WERI-Rb-1 (cell line): ENCODE measurements at regions not wholly inside any gene's neighbourhood (a gene's known extent, or its start where the extent isn't known, plus 50 kb on each side); places are given as distances from the start of the nearest gene placed in this dataset.
A peak's percentile ranks its signal among the peaks of the same experiment; 100 is the strongest.

Source experiments
- DNase-seq: peaks from one replicate; pipeline ENCODE4 v3.0.0-alpha.2; 2020
- H3K27ac ChIP-seq: fragments of 250-450 bp; sonication (Bioruptor Pico); 2 replicates; pipeline ENCODE4 v1.5.1; 2020; ENCODE audit warnings: mild to moderate bottlenecking, moderate library complexity
- H3K27me3 ChIP-seq: fragments of 250-450 bp; sonication (Bioruptor Pico); 2 replicates; pipeline ENCODE4 v1.5.1; 2021; ENCODE audit warnings: mild to moderate bottlenecking, low read depth, moderate library complexity; ENCODE audit not compliant: insufficient read depth, severe bottlenecking
- H3K36me3 ChIP-seq: fragments of 250-450 bp; sonication (Bioruptor Pico); 2 replicates; pipeline ENCODE4 v1.5.1; 2020; ENCODE audit warnings: mild to moderate bottlenecking, moderate library complexity
- H3K4me3 ChIP-seq: 2 replicates; pipeline ENCODE4 v1.5.1; 2011; ENCODE audit warnings: low read depth, mild to moderate bottlenecking, control low read depth, low read length
- H3K9me3 ChIP-seq: fragments of 250-450 bp; sonication (Bioruptor Pico); 2 replicates; pipeline ENCODE4 v1.5.1; 2021; ENCODE audit warnings: mild to moderate bottlenecking, moderate library complexity; ENCODE audit not compliant: severe bottlenecking
- CTCF ChIP-seq: IDR thresholded peaks from 2 replicates; pipeline ENCODE4 v1.5.1; 2011; ENCODE audit warnings: low read depth, mild to moderate bottlenecking, control low read depth, inconsistent platforms, low read length

GRCh38 chr7:118575393-118575948, 351.0 kb downstream of the ANKRD7 start:
- no peak overlapping the region for H3K4me3 ChIP-seq
- H3K36me3 ChIP-seq = no peaks in the 10 kb centered on the region
- DNase-seq = no peak
- no peak overlapping the region for H3K27ac ChIP-seq
- no peaks in the 10 kb centered on the region for H3K9me3 ChIP-seq
- H3K27me3 ChIP-seq = no peaks in the 10 kb centered on the region
- no peak for TF ChIP-seq CTCF

GRCh38 chr7:118580743-118581382, 356.4 kb downstream of the ANKRD7 start:
- no peak overlapping the region for H3K4me3 ChIP-seq
- no peak for DNase-seq

GRCh38 chr7:118583641-118584040, 359.1 kb downstream of the ANKRD7 start:
- Histone ChIP-seq H3K9me3 (peaks cover 6% of the 10 kb centered on the region), H3K27ac (no peak overlapping the region), H3K36me3 (no peaks in the 10 kb centered on the region), H3K4me3 (no peak overlapping the region), H3K27me3 (no peaks in the 10 kb centered on the region)
- no peak for DNase-seq
- no peak for TF ChIP-seq CTCF

More at GRCh38 chr7:118580743-118581382, 356.4 kb downstream of the ANKRD7 start:
- no peak for TF ChIP-seq CTCF
- H3K27ac ChIP-seq = no peak overlapping the region
- H3K27me3 ChIP-seq = no peaks in the 10 kb centered on the region
- no peaks in the 10 kb centered on the region for H3K9me3 ChIP-seq
- H3K36me3 ChIP-seq = no peaks in the 10 kb centered on the region

- Histone ChIP-seq H3K36me3 (no peaks in the 10 kb centered on the region), H3K27me3 (no peaks in the 10 kb centered on the region), H3K4me3 (no peak overlapping the region), H3K9me3 (peaks cover 6% of the 10 kb centered on the region), H3K27ac (no peak overlapping the region)
- no peak for TF ChIP-seq CTCF
- DNase-seq = no peak
These were observed 361.7 kb downstream of the ANKRD7 start for GRCh38 chr7:118586248-118586647.

GRCh38 chr7:118590107-118590506, 365.6 kb downstream of the ANKRD7 start:
- H3K36me3 ChIP-seq = no peaks in the 10 kb centered on the region
- DNase-seq = peak; percentile 33
- TF ChIP-seq CTCF = peak; percentile 45
- no peak overlapping the region for H3K27ac ChIP-seq
- H3K4me3 ChIP-seq = no peak overlapping the region
- H3K9me3 ChIP-seq = peaks cover 6% of the 10 kb centered on the region
- H3K27me3 ChIP-seq = no peaks in the 10 kb centered on the region

- no peak overlapping the region for H3K4me3 ChIP-seq
- H3K9me3 ChIP-seq = no peaks in the 10 kb centered on the region
- no peak for TF ChIP-seq CTCF
- DNase-seq = no peak
- H3K27me3 ChIP-seq = no peaks in the 10 kb centered on the region
- H3K27ac ChIP-seq = no peak overlapping the region
- H3K36me3 ChIP-seq = no peaks in the 10 kb centered on the region
These were observed 377.6 kb downstream of the ANKRD7 start for GRCh38 chr7:118602090-118602489.
